PC-9 (cell line): ENCODE measurements at regions not wholly inside any gene's neighbourhood (a gene's known extent, or its start where the extent isn't known, plus 50 kb on each side); places are given as distances from the start of the nearest gene placed in this dataset.
"Not testable (repeated sequence)": the region's sequence is repeated elsewhere in the genome, so short reads cannot be mapped to it uniquely, and the experiment has no call there.

Experiments used
- BruUV-seq: library from RNA; stranded (reverse); fragments of 400-500 nt; replicated peaks from 2 replicates; lab custom pipeline; 2021; lab: Mats Ljungman, UMichigan
- CTCF ChIA-PET: fragments of 300-600 bp; sonication (Branson Sonifier 250); formaldehyde crosslinking; loops from one replicate; lab custom pipeline; 2022; ENCODE audit warnings: antibody characterized with exemption; lab: Charles Lee
- POLR2A ChIA-PET: fragments of 300-600 bp; sonication (Branson Sonifier 250); formaldehyde crosslinking; loops from one replicate; lab custom pipeline; 2022; ENCODE audit warnings: antibody characterized with exemption; ENCODE audit not compliant: unreplicated experiment; lab: Charles Lee
- DNase-seq, 2 experiments: peaks; one replicate each; pipeline versions ENCODE4 v3.0.0 to v3.0.0-alpha.2; 2015 to 2022; ENCODE audit warnings: mixed read lengths in 1 of 2
- H2AFZ ChIP-seq: fragments of 200-600 bp; sonication (generic); 2 replicates; pipeline ENCODE4 v1.8.1; 2017; ENCODE audit warnings: antibody characterized with exemption
- H3F3A ChIP-seq: fragments of 200-600 bp; sonication (generic); 2 replicates; pipeline ENCODE4 v1.8.1; 2017; ENCODE audit warnings: antibody characterized with exemption, mild to moderate bottlenecking, low read depth; ENCODE audit not compliant: insufficient read depth
- H3K27ac ChIP-seq: fragments of 200-600 bp; sonication (generic); 2 replicates; pipeline ENCODE4 v1.6.1; 2016; ENCODE audit warnings: mixed run types
- H3K27me3 ChIP-seq: fragments of 200-600 bp; sonication (generic); 2 replicates; pipeline ENCODE4 v1.6.1; 2016; ENCODE audit warnings: low read depth, mixed run types; ENCODE audit not compliant: insufficient read depth
- H3K36me3 ChIP-seq: fragments of 200-600 bp; sonication (generic); 2 replicates; pipeline ENCODE4 v1.6.1; 2016; ENCODE audit warnings: low read depth, mixed run types
- H3K4me1 ChIP-seq: fragments of 200-600 bp; sonication (generic); replicated peaks from 2 replicates; pipeline ENCODE4 v1.6.1; 2016; ENCODE audit warnings: mixed run types; ENCODE audit not compliant: insufficient read depth
- H3K4me2 ChIP-seq: fragments of 200-600 bp; sonication (generic); 2 replicates; pipeline ENCODE4 v1.6.1; 2017; ENCODE audit warnings: mixed run types
- H3K4me3 ChIP-seq: fragments of 200-600 bp; sonication (generic); 2 replicates; pipeline ENCODE4 v1.6.1; 2016; ENCODE audit warnings: mixed run types
- H3K79me2 ChIP-seq: fragments of 200-600 bp; sonication (generic); 2 replicates; pipeline ENCODE4 v1.6.1; 2017; ENCODE audit warnings: low read depth, mixed run types
- H3K9me2 ChIP-seq: fragments of 200-600 bp; sonication (generic); 2 replicates; pipeline ENCODE4 v1.8.1; 2017; ENCODE audit warnings: mild to moderate bottlenecking; ENCODE audit not compliant: insufficient read depth
- H3K9me3 ChIP-seq: fragments of 200-600 bp; sonication (generic); 2 replicates; pipeline ENCODE4 v1.8.1; 2016; ENCODE audit warnings: low read depth; ENCODE audit not compliant: insufficient read depth
- H4K20me1 ChIP-seq: fragments of 200-600 bp; sonication (generic); 2 replicates; pipeline ENCODE4 v1.8.1; 2017; ENCODE audit not compliant: insufficient read depth
- CTCF ChIP-seq: fragments of 200-600 bp; sonication (generic); conservative IDR thresholded peaks from 2 replicates; pipeline ENCODE4 v1.6.1; 2017; ENCODE audit warnings: mixed run types, antibody characterized with exemption, mild to moderate bottlenecking, moderate library complexity
- EZH2 ChIP-seq: fragments of 200-600 bp; sonication (generic); IDR thresholded peaks from 2 replicates; pipeline ENCODE4 v1.8.0; 2017; ENCODE audit warnings: antibody characterized with exemption, low read depth
- intact Hi-C: fragments of 100-400 bp; cut with micrococcal nuclease; formaldehyde crosslinking; loops from one replicate; pipeline ENCODE4 v1.10.0; 2022; ENCODE audit not compliant: unreplicated experiment

- Histone ChIP-seq H3F3A (no peaks in the 10 kb centered on the region), H3K79me2 (no peaks in the 10 kb centered on the region), H3K9me2 (no peaks in the 10 kb centered on the region), H3K4me1 (no peaks in the 10 kb centered on the region), H3K27ac (no peak overlapping the region), H3K36me3 (no peaks in the 10 kb centered on the region), H3K4me2 (no peak overlapping the region), H3K4me3 (no peak overlapping the region), H3K27me3 (peaks cover 30% of the 10 kb centered on the region), H3K9me3 (peaks cover 13% of the 10 kb centered on the region), H4K20me1 (no peaks in the 10 kb centered on the region), H2AFZ (no peak overlapping the region)
- POLR2A ChIA-PET, result no interaction called here
- intact Hi-C loops, result loop anchor here (10.0 kb wide), 1 partner anchor 1018 kb away; no protein-coding TSS in a partner anchor
- BruUV-seq, result no TSS peak
- DNase-seq, result no peak
- no peak for TF ChIP-seq CTCF
- TF ChIP-seq EZH2, result no peak
- CTCF ChIA-PET, result no interaction called here
Measured at GRCh38 chr3:10733297-10733696, 82.7 kb upstream of the SLC6A11 start.

- H4K20me1 ChIP-seq, H3K27ac ChIP-seq, H3K4me3 ChIP-seq, H3K4me2 ChIP-seq, H3K79me2 ChIP-seq, H2AFZ ChIP-seq, CTCF ChIA-PET, H3K36me3 ChIP-seq, DNase-seq, H3K9me2 ChIP-seq, BruUV-seq, H3K4me1 ChIP-seq, H3F3A ChIP-seq, POLR2A ChIA-PET: not testable (repeated sequence)
- intact Hi-C loops, result loop anchor here (5.0 to 10.0 kb wide), 3 partner anchors 319 to 1384 kb away; no protein-coding TSS in a partner anchor
- peaks cover 40% of the 10 kb centered on the region for H3K27me3 ChIP-seq
- H3K9me3 ChIP-seq, result peaks cover 13% of the 10 kb centered on the region
Measured at GRCh38 chr3:10736444-10736843, 79.6 kb upstream of the SLC6A11 start.

GRCh38 chr3:10737785-10738184 lies 78.2 kb upstream of the SLC6A11 start:
- ChIA-PET POLR2A (no interaction called here), CTCF (no interaction called here)
- no peak for TF ChIP-seq EZH2
- no peak for TF ChIP-seq CTCF
- Histone ChIP-seq H3K27ac (no peak overlapping the region), H3K4me3 (no peak overlapping the region), H3K9me3 (peaks cover 10% of the 10 kb centered on the region), H3K79me2 (no peaks in the 10 kb centered on the region), H2AFZ (no peak overlapping the region), H3K4me2 (no peak overlapping the region), H3K36me3 (no peaks in the 10 kb centered on the region), H3K9me2 (no peaks in the 10 kb centered on the region), H4K20me1 (no peaks in the 10 kb centered on the region), H3K4me1 (no peaks in the 10 kb centered on the region), H3K27me3 (peaks cover 52% of the 10 kb centered on the region), H3F3A (no peaks in the 10 kb centered on the region)
- intact Hi-C loops, result loop anchor here (2.0 to 10.0 kb wide), 4 partner anchors 320 to 1385 kb away; no protein-coding TSS in a partner anchor
- BruUV-seq, result no TSS peak
- no peak for DNase-seq
